ENCODE measurements at regions not wholly inside any gene's neighbourhood (a gene's known extent, or its start where the extent isn't known, plus 50 kb on each side); places are given as distances from the start of the nearest gene placed in this dataset.

DNA sequence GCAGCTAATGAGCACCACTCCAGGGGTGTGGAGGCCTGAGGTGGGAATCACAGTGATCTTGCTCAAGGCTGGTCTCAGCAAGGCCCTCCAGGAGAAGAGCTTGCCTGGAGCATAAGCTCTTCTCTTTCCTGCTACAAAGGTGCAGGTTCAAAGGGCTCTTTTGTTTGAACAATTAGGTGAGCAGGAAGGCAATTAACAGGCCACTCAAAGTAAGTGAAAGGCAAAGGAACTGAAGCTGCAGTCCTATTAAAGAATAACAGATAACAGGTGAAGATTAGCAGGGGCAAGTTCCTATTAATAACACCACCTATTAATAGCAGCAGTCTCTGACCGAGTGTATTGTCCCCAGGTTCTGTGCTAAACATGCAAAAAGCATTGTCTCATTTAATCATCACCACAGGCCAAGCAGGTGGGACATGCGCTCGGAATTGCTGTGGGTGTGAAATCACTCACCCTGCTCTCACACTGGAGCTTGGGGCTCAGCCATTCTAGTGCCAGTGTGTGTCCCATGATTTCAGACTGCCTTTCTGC is 113.8 kb downstream of the RHOU start:
- ChIA-PET POLR2A (no interaction called here), CTCF (interaction anchor here (1.5 kb wide), 1 partner anchor 184 kb away, joined by 4 read pairs; no protein-coding TSS in a partner anchor)
- Histone ChIP-seq H3K9me3 (ENCODE audit: control insufficient read depth, insufficient read depth, low read length) (peaks cover 4% of the 10 kb centered on the region; the same call in 1 of the 2 replicates), H3K27ac (ENCODE audit: low read depth, low read length) (no peak overlapping the region), H3K4me3 (ENCODE audit: low read depth, low read length) (no peak overlapping the region), H3K27me3 (ENCODE audit: control insufficient read depth, insufficient read depth, low read length) (peaks cover 6% of the 10 kb centered on the region)
- TF ChIP-seq, protein P1, sequence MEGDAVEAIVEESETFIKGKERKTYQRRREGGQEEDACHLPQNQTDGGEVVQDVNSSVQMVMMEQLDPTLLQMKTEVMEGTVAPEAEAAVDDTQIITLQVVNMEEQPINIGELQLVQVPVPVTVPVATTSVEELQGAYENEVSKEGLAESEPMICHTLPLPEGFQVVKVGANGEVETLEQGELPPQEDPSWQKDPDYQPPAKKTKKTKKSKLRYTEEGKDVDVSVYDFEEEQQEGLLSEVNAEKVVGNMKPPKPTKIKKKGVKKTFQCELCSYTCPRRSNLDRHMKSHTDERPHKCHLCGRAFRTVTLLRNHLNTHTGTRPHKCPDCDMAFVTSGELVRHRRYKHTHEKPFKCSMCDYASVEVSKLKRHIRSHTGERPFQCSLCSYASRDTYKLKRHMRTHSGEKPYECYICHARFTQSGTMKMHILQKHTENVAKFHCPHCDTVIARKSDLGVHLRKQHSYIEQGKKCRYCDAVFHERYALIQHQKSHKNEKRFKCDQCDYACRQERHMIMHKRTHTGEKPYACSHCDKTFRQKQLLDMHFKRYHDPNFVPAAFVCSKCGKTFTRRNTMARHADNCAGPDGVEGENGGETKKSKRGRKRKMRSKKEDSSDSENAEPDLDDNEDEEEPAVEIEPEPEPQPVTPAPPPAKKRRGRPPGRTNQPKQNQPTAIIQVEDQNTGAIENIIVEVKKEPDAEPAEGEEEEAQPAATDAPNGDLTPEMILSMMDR (IDR thresholded peaks at IDR 0.05; ENCODE audit: low read depth, low read length), result no peak
- DNase-seq (ENCODE audit: low read depth, low spot score), result no peak

DNA sequence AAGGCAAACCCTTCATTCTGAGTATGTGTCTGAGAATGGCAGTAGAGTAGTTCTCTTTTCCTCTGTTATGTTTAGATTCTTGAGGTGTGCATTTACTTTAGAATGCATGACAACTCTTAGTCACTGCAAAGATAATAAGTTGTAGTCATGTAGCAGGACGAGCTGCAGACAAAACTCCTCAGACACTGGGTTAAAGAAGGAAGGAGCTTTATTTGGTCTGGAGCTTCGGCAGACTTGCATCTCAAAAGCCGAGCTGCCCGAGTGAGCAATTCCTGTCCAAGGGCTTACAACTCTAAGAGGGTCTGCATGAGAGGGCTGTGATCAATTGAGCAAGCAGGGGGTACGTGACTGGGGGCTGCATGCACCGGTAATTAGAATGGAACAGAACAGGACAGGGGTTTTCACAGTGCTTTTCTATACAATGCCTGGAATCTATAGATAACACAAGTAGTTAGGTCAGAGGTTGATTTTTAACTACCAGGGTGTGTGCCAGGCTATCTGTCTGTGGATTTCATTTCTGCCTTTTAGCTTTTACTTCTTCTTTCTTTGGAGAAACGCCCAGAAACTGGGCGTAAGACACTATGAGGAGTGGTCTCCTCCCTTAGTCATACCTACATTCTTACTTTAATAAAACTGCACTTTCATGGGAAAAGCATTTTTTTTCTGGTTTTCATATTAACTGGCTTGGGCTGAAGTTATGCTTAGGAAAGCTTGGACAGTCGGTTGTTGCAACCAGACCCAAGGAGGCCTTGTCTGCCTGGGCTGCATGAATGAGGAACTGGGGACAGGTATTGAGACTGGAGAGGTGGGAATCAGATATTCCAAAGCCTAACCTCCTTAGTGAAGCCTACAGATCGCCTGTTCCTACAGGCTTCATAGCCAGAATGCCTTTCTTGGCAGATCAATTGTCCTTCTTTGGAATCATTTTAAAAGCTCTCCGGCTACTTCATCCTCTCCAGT is 115.1 kb downstream of the RHOU start:
- H3K4me3 ChIP-seq (ENCODE audit: low read depth, low read length), result no peak overlapping the region
- H3K27me3 ChIP-seq (ENCODE audit: control insufficient read depth, insufficient read depth, low read length), result peaks cover 6% of the 10 kb centered on the region
- TF ChIP-seq, protein P1 (IDR thresholded peaks at IDR 0.05; ENCODE audit: low read depth, low read length), result no peak
- H3K9me3 ChIP-seq (ENCODE audit: control insufficient read depth, insufficient read depth, low read length), result peaks cover 4% of the 10 kb centered on the region; the same call in 1 of the 2 replicates
- ChIA-PET POLR2A (no interaction called here), CTCF (no interaction called here)
- H3K27ac ChIP-seq (ENCODE audit: low read depth, low read length), result no peak overlapping the region
- no peak for DNase-seq (ENCODE audit: low read depth, low spot score)

DNA sequence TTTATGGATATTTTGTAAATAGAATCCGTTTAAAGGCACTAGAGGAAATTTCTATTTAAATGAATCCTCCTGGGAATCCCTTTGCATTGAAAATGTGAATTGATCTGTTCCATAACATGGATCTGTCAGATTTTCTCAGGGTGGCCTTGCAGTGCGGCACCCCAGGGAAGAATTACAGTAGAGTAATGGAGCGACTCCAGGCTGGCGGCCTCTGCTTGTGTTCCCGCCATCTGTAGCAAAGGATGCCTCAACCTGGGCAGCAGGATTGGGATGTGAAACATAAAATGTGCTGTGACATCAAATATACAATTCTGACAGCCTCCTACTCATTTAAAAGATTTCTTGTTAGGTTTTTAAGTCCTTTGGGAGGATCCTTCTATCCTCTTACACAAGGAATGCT is 115.9 kb downstream of the RHOU start:
- ChIA-PET POLR2A (no interaction called here), CTCF (no interaction called here)
- H3K27me3 ChIP-seq (ENCODE audit: control insufficient read depth, insufficient read depth, low read length), result peaks cover 10% of the 10 kb centered on the region
- H3K27ac ChIP-seq (ENCODE audit: low read depth, low read length), result no peak overlapping the region
- H3K9me3 ChIP-seq (ENCODE audit: control insufficient read depth, insufficient read depth, low read length), result peaks cover 4% of the 10 kb centered on the region; the same call in 1 of the 2 replicates
- H3K4me3 ChIP-seq (ENCODE audit: low read depth, low read length), result no peak overlapping the region
- TF ChIP-seq, protein P1 (IDR thresholded peaks at IDR 0.05; ENCODE audit: low read depth, low read length), result no peak
- DNase-seq (ENCODE audit: low read depth, low spot score), result no peak

DNA sequence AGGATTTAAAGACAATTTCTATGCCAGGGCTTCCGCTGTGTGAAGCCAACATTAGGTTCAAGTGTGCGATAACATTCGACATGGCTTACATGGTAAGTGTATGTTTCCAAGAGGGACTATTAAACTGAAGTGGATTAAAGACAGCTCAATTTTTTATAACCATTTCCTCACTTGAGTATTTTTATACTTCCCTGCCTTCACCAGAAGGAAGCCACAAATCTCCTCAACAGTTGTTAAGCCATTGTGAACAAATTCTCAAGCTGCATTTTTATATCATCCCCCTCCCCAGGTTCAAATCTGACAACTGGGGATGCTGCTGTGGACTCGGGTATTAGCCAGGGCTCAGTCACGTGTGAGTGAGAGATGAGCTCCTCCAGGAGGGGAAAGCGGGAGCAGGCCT is 116.3 kb downstream of the RHOU start:
- ChIA-PET CTCF (no interaction called here), POLR2A (no interaction called here)
- TF ChIP-seq, protein P1 (IDR thresholded peaks at IDR 0.05; ENCODE audit: low read depth, low read length), result no peak
- Histone ChIP-seq H3K27me3 (ENCODE audit: control insufficient read depth, insufficient read depth, low read length) (peaks cover 10% of the 10 kb centered on the region), H3K27ac (ENCODE audit: low read depth, low read length) (no peak overlapping the region), H3K4me3 (ENCODE audit: low read depth, low read length) (no peak overlapping the region), H3K9me3 (ENCODE audit: control insufficient read depth, insufficient read depth, low read length) (peaks cover 4% of the 10 kb centered on the region; the same call in 1 of the 2 replicates)
- no peak for DNase-seq (ENCODE audit: low read depth, low spot score)

DNA sequence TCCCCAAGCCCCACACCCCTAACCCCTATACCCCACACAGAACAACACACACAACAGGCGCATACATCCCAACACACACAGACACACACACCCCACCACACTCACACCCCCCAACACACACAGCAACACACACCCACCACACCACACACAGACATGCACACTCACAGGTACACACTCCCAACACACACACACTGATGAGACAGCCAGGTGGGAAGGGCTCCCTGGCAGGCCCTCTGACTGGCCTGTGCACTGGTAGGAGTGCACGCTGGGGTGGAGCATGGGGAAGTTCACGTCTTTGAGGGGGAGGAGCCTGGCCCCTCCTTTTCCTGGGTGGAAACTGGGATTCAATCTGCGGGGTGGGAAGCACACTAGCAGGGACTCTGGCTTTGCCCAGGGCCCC is 116.7 kb downstream of the RHOU start:
- ChIA-PET CTCF (no interaction called here), POLR2A (no interaction called here)
- H3K9me3 ChIP-seq (ENCODE audit: control insufficient read depth, insufficient read depth, low read length), result peaks cover 4% of the 10 kb centered on the region; the same call in 1 of the 2 replicates
- DNase-seq (ENCODE audit: low read depth, low spot score), result no peak
- TF ChIP-seq, protein P1 (IDR thresholded peaks at IDR 0.05; ENCODE audit: low read depth, low read length), result no peak
- no peak overlapping the region for H3K27ac ChIP-seq (ENCODE audit: low read depth, low read length)
- H3K27me3 ChIP-seq (ENCODE audit: control insufficient read depth, insufficient read depth, low read length), result peaks cover 10% of the 10 kb centered on the region
- H3K4me3 ChIP-seq (ENCODE audit: low read depth, low read length), result no peak overlapping the region

Measured in AG04450 (cell line).